NCI-H2081 (cell line): ENCODE measurements at regions not wholly inside any gene's neighbourhood (a gene's known extent, or its start where the extent isn't known, plus 50 kb on each side); places are given as distances from the start of the nearest gene placed in this dataset.
"Not testable (repeated sequence)": the region's sequence is repeated elsewhere in the genome, so short reads cannot be mapped to it uniquely, and the experiment has no call there.

Experiments used
- DNase-seq, 2 experiments: peaks; one replicate each; lab custom pipeline; 2025; lab: John Stamatoyannopoulos, UW

GRCh38 chr5:142542078-142542477, 143.8 kb downstream of the FGF1 start:
- DNase-seq, result no peak

DNA sequence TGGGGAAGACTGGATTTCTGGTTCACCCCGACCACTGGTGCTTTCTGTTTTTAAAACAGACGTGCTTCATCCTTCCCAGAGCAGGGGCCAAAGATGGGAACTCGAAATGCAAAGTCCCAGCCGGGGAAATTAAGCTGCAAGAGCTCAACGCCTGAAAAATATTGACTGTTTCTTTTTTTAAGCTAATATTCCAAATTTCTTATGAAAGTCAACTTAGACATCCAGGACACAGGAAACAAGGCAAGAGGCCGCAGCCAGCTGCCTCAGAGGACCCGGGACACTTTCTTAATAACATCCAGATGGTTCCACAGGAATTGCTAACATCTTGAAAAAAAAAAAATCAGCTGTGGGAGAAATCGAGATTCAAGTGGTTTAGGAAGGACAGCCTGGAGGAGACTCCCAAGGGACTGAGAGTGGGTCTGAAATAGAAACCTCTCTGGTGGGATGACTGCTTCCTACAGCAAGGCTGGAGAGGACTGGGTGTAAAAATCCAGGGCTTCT, 144.9 kb downstream of the FGF1 start:
- no peak for DNase-seq

- no peak for DNase-seq
Observed at GRCh38 chr5:142539154-142539740, 146.6 kb downstream of the FGF1 start.

DNA sequence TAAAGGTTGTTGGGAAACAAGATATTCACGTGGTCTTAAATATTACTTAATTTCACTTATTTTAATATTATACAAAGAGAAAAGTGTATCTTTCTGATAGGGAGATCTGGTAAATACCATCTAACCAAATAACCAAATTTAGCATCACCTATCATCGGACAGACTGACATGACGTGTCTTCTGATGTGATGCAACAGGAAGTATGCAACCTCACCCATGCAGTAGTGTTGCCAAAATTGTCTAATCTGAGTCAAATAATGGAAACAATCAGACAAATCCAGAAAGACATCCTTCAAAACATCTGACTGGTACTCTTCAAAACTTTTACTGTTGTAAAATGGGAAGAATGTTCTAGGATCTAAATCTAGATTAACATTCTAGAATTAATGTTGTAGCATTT, 148.0 kb downstream of the FGF1 start:
- no peak for DNase-seq

DNA sequence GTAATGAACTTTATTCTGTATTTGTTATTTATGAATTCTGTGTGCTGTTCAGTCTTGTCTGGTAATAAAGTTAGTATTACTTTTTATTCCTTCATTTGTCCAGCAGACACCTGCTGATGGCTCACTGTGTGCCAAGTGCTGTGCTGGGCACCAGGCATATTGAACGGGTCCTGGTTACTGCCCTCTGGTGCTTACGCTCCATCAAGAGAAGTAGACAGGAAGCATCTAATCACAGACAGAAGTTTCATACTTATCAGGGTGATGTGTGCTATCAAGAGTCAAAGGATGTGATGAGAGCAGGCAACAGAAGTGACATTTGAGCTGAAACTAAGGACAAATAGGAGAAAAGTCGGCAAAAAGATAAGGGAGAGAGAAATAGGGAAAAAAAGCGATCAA, 153.1 kb downstream of the FGF1 start:
- DNase-seq, result no peak

DNA sequence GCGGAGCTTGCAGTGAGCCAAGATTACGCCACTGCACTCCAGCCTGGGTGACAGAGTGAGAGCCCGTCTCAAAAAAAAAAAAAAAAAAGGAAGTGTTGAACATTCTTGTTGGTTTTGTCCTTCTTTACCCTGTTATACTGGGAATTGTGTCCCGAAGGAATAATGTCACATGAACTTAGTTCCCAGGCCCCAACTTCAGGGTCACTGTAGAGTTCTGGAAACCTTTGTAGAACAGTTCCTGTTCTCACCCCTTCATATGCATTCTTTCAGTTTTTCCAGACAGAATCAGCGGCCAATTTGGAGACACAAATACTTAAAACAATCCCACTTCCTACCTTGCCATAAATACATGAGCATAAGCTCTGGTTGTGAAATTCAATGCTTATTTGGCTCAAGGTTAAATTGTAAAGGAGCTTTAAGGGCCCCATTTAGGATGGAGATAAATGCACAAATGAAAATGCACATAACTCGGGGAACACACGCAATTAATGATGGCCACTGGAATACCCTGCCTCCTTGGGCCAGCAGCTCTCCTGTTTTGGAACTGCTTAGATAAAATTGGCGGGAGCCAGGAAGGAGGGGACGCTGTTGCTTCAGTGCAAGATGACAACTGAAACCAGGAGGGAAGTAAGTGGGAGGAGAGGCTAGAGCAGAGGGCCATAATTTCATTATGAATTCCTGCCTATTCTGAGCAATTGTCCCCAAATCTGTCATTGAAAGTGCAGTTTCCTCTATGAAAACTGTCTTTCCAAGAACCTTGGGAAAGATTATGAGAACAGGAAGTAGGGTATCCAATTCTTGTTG, 153.7 kb downstream of the FGF1 start:
- DNase-seq, result no peak

- no peak for DNase-seq
Observed at GRCh38 chr5:142530904-142531303, 155.0 kb downstream of the FGF1 start.

- DNase-seq, result no peak
Observed at GRCh38 chr5:142529626-142530278, 156.1 kb downstream of the FGF1 start.

GRCh38 chr5:142527664-142528295, 158.1 kb downstream of the FGF1 start:
- DNase-seq, result no peak

GRCh38 chr5:142527234-142527633, 158.7 kb downstream of the FGF1 start:
- no peak for DNase-seq

DNA sequence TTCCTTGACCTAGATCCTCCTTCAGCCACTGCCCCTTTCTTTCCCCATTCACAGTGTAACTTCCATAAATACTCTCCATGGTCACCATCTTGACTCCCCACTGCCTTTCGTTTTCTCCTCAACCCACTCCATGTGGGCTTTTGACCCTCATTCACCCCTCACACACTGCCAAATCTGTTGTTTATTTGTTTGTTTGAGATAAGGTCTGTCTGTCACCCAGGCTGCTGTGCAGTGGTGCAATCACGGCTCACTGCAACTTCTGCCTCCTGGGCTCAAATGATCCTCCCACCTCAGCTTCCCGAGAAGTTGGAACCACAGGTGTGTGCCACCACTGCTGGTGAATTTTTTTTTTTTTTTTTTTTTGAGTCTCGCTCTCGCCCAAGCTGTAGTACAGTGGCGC, 162.9 kb downstream of the FGF1 start:
- DNase-seq, result no peak

DNA sequence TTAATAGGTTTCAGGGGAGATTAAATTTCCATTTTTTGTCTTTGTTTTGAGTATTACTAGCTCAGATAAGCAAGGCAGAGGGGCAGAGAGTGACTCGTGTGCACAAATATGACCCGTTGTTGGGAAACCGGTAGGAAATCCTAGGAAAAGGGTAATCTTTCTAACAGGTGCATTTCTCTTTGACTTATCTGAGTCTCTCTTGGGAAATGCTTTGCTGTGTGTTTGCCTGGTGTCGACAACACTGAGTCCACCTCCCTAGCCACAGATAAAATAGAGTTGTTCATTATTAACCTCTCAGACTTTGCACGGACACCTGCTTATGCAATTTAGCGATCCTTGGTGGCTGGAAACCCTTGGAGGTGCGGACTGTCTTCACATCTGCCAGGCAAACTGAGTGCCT, 164.2 kb downstream of the FGF1 start:
- no peak for DNase-seq

DNA sequence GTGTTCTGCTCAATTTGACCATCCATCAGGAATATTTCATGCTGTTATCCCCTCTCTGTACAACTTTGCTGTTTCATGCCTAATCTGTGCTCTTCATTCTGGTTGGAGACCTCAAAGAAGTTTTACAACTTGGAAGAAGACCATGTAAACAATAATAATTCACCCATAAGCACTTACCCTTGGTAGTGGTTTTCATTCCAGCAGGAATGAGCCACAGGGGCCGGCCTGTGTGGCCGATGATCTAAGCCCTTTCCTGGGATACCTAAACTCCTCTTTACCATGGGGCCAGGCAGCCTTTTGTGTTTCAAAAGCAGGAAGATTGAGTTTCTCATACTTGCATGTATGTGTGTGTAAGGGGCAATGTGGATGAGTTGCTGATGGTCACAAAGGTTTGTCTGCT, 165.0 kb downstream of the FGF1 start:
- no peak for DNase-seq

DNA sequence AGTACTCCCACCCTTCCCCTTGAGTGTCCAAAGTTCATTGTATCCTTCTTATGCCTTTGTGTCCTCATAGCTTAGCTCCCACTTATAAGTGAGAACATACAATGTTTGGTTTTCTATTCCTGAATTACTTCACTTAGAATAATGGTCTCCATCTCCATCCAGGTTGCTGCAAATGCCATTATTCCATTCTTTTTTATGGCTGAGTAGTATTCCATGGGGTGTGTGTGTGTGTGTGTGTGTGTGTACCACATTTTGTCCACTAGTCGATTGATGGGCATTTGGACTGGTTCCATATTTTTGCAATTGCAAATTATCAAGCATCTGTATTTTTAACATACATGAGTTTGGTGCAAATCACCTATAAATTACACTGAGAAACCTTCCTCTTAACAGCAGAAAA, 166.0 kb downstream of the FGF1 start:
- not testable (repeated sequence) for DNase-seq

DNA sequence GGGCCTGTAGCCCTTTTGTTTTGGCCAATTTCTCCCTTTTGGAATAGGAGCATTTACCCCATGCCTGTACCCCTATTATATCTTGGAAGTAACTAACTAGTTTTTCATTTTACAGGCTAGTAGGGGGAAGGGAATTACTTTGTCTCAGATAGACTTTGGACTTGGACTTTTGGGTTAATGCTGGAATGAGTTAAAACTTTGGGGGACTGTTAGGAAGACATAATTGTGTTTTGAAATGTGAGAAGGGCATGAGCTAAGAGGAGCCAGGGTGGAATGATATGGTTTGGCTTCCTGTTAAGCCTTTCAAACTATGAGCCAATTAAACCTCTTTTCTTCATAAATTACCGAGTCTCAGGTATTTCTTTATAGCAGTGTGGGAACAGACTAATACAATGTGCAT, 168.1 kb downstream of the FGF1 start:
- no peak for DNase-seq

- DNase-seq, result no peak
Observed at GRCh38 chr5:142516732-142517131, 169.2 kb downstream of the FGF1 start.

DNA sequence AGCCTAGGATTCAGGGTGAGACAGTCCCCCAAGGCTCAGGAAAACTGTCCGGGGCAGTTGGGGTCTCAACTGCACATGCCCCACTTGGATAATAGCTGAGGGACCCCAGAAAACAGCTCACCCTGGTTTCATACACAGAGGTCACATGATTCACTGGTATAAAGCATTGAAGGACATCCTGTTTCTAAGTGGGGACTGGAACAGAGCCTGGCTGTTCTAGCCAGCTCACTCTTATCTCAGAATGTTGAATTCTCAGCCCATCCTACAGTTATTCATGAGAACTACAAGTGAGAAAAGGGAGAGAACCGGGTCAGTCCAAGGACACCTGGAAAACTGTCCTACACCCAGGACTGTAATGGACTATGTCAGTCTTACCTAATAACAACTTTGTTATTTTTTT, 170.9 kb downstream of the FGF1 start:
- no peak for DNase-seq

DNA sequence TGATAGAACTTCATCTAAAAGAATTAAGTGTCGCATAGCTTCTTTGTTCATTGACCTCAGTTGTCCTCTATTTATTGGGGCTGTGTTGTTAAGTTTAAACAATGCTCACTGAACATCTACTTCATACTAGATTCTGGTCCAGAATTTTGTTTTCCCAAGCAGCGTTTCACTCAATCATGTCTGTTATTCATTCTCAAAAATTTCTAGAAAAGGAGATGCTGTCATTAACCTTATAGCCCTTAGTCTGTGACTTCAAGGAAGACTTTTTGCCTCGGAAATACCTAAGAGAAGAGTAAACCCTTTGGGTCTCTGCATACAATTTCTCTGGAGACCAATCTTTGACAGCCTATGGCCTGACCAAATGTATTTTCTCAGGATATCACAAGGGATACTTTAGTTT, 171.7 kb downstream of the FGF1 start:
- DNase-seq, result no peak

DNA sequence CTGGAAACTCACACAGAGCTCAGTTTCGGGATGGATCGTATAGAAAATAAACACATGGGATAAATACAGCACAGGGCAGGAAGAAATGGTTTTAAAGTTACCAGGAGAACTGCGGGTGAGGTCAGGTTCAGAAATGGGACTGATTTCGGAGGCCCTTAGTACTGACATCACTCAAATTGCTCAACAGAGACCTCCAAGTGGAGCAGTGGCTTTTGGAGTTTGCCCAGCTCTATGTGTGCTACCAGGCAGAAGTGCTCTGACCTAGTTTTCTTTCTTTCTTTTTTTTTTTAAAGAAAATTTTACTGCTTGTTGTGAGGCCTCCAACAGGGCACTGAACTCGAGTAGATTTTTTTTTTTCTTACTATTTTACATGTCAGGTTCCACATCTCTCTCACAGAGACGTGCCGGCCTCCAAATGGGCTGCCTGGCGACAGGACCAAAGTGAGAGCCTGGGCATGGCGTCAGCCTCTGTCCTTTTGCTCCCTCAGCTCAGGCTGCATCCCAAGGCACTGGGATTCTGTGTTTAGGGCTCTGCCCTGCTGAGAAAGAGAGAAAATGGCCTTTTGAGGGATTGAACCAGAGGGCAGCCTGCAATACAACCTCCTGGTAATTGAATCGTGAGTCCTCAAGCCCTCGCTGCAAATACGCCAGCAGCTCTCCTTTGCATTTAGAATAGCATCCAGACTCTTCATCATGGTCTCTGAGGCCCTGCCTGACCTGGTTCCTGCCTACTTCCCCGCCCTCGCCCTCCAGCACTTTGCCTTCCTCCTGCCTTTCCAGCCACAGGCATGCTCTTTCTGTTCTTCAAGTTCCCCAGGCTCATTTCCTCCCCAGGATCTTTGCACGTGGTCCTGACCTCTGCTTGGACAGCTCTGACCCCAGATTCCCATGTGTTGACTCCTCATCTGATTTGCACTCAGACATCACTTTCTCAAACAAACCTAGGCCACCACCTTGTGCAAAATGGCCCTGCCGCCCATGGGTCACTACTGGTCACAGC, 173.5 kb downstream of the FGF1 start:
- no peak for DNase-seq

- DNase-seq, result no peak
Observed at GRCh38 chr5:142511358-142511757, 174.5 kb downstream of the FGF1 start.

- no peak for DNase-seq
Observed at GRCh38 chr5:142509026-142509425, 176.9 kb downstream of the FGF1 start.
